Heart right ventricle (tissue), 16 donors: ENCODE measurements at regions not wholly inside any gene's neighbourhood (a gene's known extent, or its start where the extent isn't known, plus 50 kb on each side); places are given as distances from the start of the nearest gene placed in this dataset.

Experiments
- ATAC-seq, 8 donors: fragments of 200-7000 bp; cut with Tn5 transposase; one replicate each; pipeline ENCODE4 v1.9.1; 2020; ENCODE audit warnings: mild to moderate bottlenecking in 8 of 8, moderate library complexity in 8 of 8, moderate number of reproducible peaks in 1 of 8
- DNase-seq, 2 donors: peaks; one replicate each; pipeline ENCODE4 v3.0.0-alpha.2; 2020
- H3K27ac ChIP-seq, 10 donors: fragments of 200-600 bp; sonication (generic) in 2 of 10; one replicate each; pipeline versions ENCODE4 v1.5.0 to v1.8.0; 2020 to 2022; ENCODE audit warnings: mild to moderate bottlenecking in 3 of 10
- H3K27me3 ChIP-seq, 7 donors: fragments of 200-600 bp; one replicate each; pipeline ENCODE4 v1.8.0; 2021 to 2022; ENCODE audit warnings: mild to moderate bottlenecking in 2 of 7
- H3K36me3 ChIP-seq, 9 donors: fragments of 200-600 bp; sonication (generic) in 1 of 9; one replicate each; pipeline versions ENCODE4 v1.5.0 to v1.8.0; 2020 to 2022; ENCODE audit warnings: mild to moderate bottlenecking in 2 of 9
- H3K4me1 ChIP-seq, 9 donors: fragments of 200-600 bp; sonication (generic) in 1 of 9; one replicate each; pipeline versions ENCODE4 v1.5.0 to v1.8.0; 2020 to 2022; ENCODE audit warnings: mild to moderate bottlenecking in 4 of 9
- H3K4me3 ChIP-seq, 10 donors: fragments of 200-600 bp; sonication (generic) in 2 of 10; one replicate each; pipeline versions ENCODE4 v1.5.0 to v1.8.0; 2020 to 2022; ENCODE audit warnings: mild to moderate bottlenecking in 7 of 10, moderate library complexity in 2 of 10
- H3K9me3 ChIP-seq, 11 donors: fragments of 200-600 bp in 10 of 11; sonication (generic) in 2 of 11; one replicate each; pipeline versions ENCODE4 v1.5.0 to v1.8.0; 2013 to 2022; ENCODE audit warnings: mild to moderate bottlenecking in 2 of 11, control low read depth in 1 of 11, moderate library complexity in 1 of 11
- WGBS, 2 donors: extraction: QIAGEN DNeasy Blood & Tissue Kit; methylation state at CpG; one replicate each; pipeline ENCODE4 v1.1.7; 2013; ENCODE audit warnings: inconsistent platforms in 1 of 2; 5-methylcytosine and 5-hydroxymethylcytosine counted together
- intact Hi-C, 10 donors: fragments of 100-400 bp; cut with DNase I; formaldehyde crosslinking; loops; one replicate each; pipeline versions ENCODE4 v1.11.1 to v1.14.2; 2022
- TF ChIP-seq, protein P1 (sequence below), 9 donors: fragments of 200-600 bp; sonication (generic) in 2 of 9; IDR thresholded peaks; one replicate each; pipeline versions ENCODE4 v1.5.0 to v1.8.0; 2021 to 2022; ENCODE audit warnings: antibody characterized with exemption in 9 of 9, mild to moderate bottlenecking in 5 of 9, moderate library complexity in 1 of 9
- donor health status: Arrhythmogenic right ventricular cardiomyopathy.
- donor health status: ischemic (EF 13 %, LVEDD 7.1; RV severe dilation, severe dysfunction).
- donor health status: healthy with polysubstance abuse.
- donor health status: DM: no; HTN: yes; CAD: no.
- donor health status: DM: no; HTN: no; CAD: no.
- donor health status: ischemic (EF 25% LVEDD 6.9; RV normal size, moderate dysfunction).
- donor health status: ischemic (EF 25% LVEDD 5.7; RV mildly dilated, moderate dysfunction).
- donor health status: healthy.
- donor health status: DM: yes; HTN: yes; CAD: no.
- donor health status: Ischemic cardiomyopathy.
- donor health status: ischemic (EF 35%, LVEDD 5.7; RV mildly dilated, moderate dysfunction).
- donor health status: nonischemic (EF 11% LVEDD 7.7; RV severe dilation, severe dysfunction).
- donor health status: DM: yes; HTN: yes; CAD: no.
- donor health status: PGD.
- donor health status: ischemic (EF 29% LVEDD 5.4; RV normal size, mild dysfunction).
- donor health status: nonischemic (EF 23%, LVEDD 6.1; RV moderate dilation, normal function).

DNA sequence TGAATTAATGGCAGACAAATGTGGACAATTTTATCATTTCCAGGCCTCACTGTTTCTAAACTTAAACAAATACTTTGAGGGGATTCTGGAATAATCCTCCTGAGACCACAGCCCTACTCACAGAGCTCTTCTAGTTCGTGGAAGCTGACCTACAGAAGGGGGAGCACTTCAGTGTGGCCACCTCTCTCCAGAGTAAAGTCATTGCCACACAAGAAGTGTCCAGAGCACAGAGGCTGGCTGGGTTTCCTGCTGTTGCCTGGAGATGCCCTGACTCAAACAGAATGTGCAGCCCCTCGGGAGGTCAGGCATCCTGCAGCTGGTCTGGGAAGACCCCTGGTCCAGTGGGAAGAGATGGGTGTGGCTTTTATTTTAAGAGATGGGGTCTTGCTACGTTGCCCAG is 110.9 kb downstream of the QRSL1 start:
- TF ChIP-seq, protein P1, sequence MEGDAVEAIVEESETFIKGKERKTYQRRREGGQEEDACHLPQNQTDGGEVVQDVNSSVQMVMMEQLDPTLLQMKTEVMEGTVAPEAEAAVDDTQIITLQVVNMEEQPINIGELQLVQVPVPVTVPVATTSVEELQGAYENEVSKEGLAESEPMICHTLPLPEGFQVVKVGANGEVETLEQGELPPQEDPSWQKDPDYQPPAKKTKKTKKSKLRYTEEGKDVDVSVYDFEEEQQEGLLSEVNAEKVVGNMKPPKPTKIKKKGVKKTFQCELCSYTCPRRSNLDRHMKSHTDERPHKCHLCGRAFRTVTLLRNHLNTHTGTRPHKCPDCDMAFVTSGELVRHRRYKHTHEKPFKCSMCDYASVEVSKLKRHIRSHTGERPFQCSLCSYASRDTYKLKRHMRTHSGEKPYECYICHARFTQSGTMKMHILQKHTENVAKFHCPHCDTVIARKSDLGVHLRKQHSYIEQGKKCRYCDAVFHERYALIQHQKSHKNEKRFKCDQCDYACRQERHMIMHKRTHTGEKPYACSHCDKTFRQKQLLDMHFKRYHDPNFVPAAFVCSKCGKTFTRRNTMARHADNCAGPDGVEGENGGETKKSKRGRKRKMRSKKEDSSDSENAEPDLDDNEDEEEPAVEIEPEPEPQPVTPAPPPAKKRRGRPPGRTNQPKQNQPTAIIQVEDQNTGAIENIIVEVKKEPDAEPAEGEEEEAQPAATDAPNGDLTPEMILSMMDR (IDR thresholded peaks at IDR 0.05), result no peak
- 49 to 60% methylated on average over 3 of the region's 3 CpGs for WGBS, 2 donors

DNA sequence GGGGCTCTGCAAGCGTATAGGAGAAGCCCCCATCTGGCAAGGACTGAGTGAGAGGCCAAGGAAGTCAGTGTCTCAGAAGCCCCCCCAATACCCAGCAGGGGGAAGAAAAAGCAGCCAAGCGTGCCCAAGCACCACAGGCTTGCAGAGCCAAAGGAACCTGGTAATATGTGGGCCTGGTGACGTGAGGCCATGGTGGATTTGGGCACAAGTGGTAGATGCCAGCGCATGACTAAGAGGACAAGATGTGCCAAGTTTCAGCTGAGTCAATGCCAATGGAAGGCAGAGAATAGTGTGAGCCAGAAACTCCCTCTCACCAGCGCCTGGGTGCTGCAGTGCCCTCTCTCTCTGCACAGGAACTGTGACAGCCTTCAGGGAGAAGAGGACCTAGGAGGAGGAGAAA is 110.0 kb downstream of the QRSL1 start:
- TF ChIP-seq, protein P1 (IDR thresholded peaks at IDR 0.05), result peak in 2 of 9 donors; percentile 24 to 30
- intact Hi-C loops, result no loop called here
- peaks cover 0 to 5% (median 0%) of the 10 kb centered on the region in 9 donors for H3K4me1 ChIP-seq
- H3K9me3 ChIP-seq, result peaks cover 0 to 15% (median 4%) of the 10 kb centered on the region in 11 donors
- no peaks in the 10 kb centered on the region for H3K36me3 ChIP-seq
- no peak overlapping the region for H3K27ac ChIP-seq
- WGBS, 2 donors, result 68 to 89% methylated on average over 5 of the region's 5 CpGs
- DNase-seq (peak; percentile 18 to 75), ATAC-seq (peak; percentile 86 to 98 (median 96))
- H3K27me3 ChIP-seq, result no peaks in the 10 kb centered on the region
- H3K4me3 ChIP-seq, result no peak overlapping the region

More for the DNA sequence above, 110.9 kb downstream of the QRSL1 start:
- DNase-seq, result no peak
- peaks cover 0 to 5% (median 0%) of the 10 kb centered on the region in 9 donors for H3K4me1 ChIP-seq
- no peak overlapping the region for H3K27ac ChIP-seq
- peak in 1 of 8 donors; percentile 17 for ATAC-seq
- no peaks in the 10 kb centered on the region for H3K36me3 ChIP-seq
- peaks cover 0 to 14% (median 4%) of the 10 kb centered on the region in 11 donors for H3K9me3 ChIP-seq
- no peak overlapping the region for H3K4me3 ChIP-seq
- no peaks in the 10 kb centered on the region for H3K27me3 ChIP-seq
- intact Hi-C loops, result no loop called here

DNA sequence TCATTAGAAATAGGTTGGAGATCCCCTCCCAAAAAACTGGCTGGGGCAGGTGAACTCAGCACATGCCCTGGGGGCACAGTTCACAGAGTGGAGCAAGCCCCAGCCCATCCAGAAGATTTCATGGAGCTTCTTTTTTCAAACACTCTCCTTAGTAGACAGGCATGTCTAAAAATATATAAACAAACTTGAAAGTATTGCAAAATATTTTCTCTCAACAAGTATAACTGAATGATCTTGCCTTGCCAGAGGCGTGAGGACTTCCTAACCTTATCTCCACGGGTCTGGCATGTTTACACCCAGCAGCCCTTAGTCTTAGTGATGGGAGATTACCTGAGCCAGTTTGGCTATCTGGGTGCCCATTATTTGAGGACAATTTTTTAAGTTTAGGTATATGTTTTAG is 107.1 kb downstream of the QRSL1 start:
- Histone ChIP-seq H3K4me3 (no peak overlapping the region), H3K36me3 (no peaks in the 10 kb centered on the region), H3K9me3 (peaks cover 0 to 12% (median 2%) of the 10 kb centered on the region in 11 donors), H3K27me3 (no peaks in the 10 kb centered on the region), H3K4me1 (peaks cover 0 to 5% (median 0%) of the 10 kb centered on the region in 9 donors), H3K27ac (no peak overlapping the region)
- no peak for DNase-seq
- TF ChIP-seq, protein P1 (IDR thresholded peaks at IDR 0.05), result no peak
- intact Hi-C loops, result no loop called here
- WGBS, 2 donors, result 39 to 51% methylated on average over 2 of the region's 2 CpGs
- no peak for ATAC-seq

DNA sequence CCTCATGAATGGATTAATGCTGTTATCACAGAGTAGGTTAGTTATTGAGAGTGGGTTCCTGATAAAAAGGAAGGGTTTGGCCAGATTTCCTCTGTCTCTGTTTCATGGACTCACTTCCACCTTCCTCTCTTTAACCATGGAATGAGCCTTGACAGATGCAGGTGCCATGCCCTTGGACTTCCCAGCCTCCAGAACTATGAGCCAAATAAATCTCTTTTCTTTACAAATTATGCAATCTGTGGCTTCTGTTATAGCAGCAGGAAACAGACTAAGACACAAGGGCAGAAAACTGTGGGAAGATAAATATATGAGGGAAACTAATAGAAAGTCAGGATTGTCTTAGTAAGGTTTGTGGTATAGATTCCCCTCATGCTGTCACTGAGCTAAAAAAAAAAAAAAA is 106.5 kb downstream of the QRSL1 start:
- H3K27ac ChIP-seq, result no peak overlapping the region
- H3K4me1 ChIP-seq, result peaks cover 0 to 5% (median 0%) of the 10 kb centered on the region in 9 donors
- no peak overlapping the region for H3K4me3 ChIP-seq
- no peaks in the 10 kb centered on the region for H3K36me3 ChIP-seq
- H3K9me3 ChIP-seq, result peaks cover 0 to 12% (median 2%) of the 10 kb centered on the region in 11 donors
- intact Hi-C loops, result no loop called here
- no peak for DNase-seq
- ATAC-seq, result no peak
- TF ChIP-seq, protein P1 (IDR thresholded peaks at IDR 0.05), result no peak
- H3K27me3 ChIP-seq, result no peaks in the 10 kb centered on the region
